Body of pancreas (tissue), 4 donors: ENCODE measurements at regions not wholly inside any gene's neighbourhood (a gene's known extent, or its start where the extent isn't known, plus 50 kb on each side); places are given as distances from the start of the nearest gene placed in this dataset.

Experiments used
- ATAC-seq: fragments of 150-250 bp; one replicate; pipeline ENCODE4 v1.9.1; 2016
- DNase-seq, 4 donors: peaks; one replicate each; pipeline ENCODE4 v3.0.0-alpha.2; 2019
- H3K27ac ChIP-seq, 4 donors: fragments of 200-600 bp; sonication (generic); 1 replicate in 3 of 4; 2 replicates in 1 of 4; pipeline versions ENCODE4 v1.5.1 to v1.6.1; 2016 to 2019; ENCODE audit warnings: mild to moderate bottlenecking in 1 of 4, mixed read lengths in 1 of 4, moderate library complexity in 1 of 4
- H3K27me3 ChIP-seq, 2 donors: fragments of 200-600 bp; sonication (generic); one replicate each; pipeline ENCODE4 v1.6.0; 2016; ENCODE audit warnings: mild to moderate bottlenecking in 1 of 2
- H3K36me3 ChIP-seq, 2 donors: fragments of 200-600 bp; sonication (generic); replicated peaks in 1 of 2; 2 replicates each; pipeline ENCODE4 v1.5.1; 2016; ENCODE audit warnings: low read depth in 2 of 2; ENCODE audit not compliant: insufficient read depth in 1 of 2
- H3K4me1 ChIP-seq: fragments of 200-600 bp; sonication (generic); one replicate; pipeline ENCODE4 v1.6.0; 2016
- H3K4me3 ChIP-seq, 2 donors: fragments of 200-600 bp; sonication (generic); 1 replicate in 1 of 2; 2 replicates in 1 of 2; pipeline ENCODE4 v1.5.1; 2016 to 2019
- H3K9me3 ChIP-seq, 3 donors: fragments of 200-600 bp; sonication (generic); 1 replicate in 2 of 3; 2 replicates in 1 of 3; pipeline ENCODE4 v1.5.1; 2016
- CTCF ChIP-seq, 7 experiments: fragments of 450-650 bp in 4 of 7; fragments of 200-600 bp in 3 of 7; sonication (generic) in 3 of 7; IDR thresholded peaks; one replicate each; pipeline ENCODE4 v1.5.1; 2016 to 2019; ENCODE audit warnings: antibody characterized with exemption in 7 of 7
- POLR2A ChIP-seq, 3 donors: fragments of 450-650 bp; IDR thresholded peaks; one replicate each; pipeline ENCODE4 v1.6.1; 2016; ENCODE audit warnings: antibody characterized with exemption in 3 of 3, mild to moderate bottlenecking in 2 of 3
- WGBS, 2 donors: methylation state at CpG; one replicate each; pipeline ENCODE4 v1.1.5; 2017; 5-methylcytosine and 5-hydroxymethylcytosine counted together
- intact Hi-C: fragments of 100-400 bp; cut with DNase I; formaldehyde crosslinking; loops from one replicate; pipeline ENCODE4 v1.15.1; 2023

- no peak for ATAC-seq
- no peaks in the 10 kb centered on the region for H3K9me3 ChIP-seq
- no peak for TF ChIP-seq POLR2A (IDR thresholded peaks at IDR 0.05)
- no peak for TF ChIP-seq CTCF (IDR thresholded peaks at IDR 0.05)
- H3K4me3 ChIP-seq, result no peak overlapping the region
- no peaks in the 10 kb centered on the region for H3K36me3 ChIP-seq
- no peak overlapping the region for H3K27ac ChIP-seq
- 67 to 79% methylated on average over 3 of the region's 3 CpGs for WGBS, 2 donors
- no peak for DNase-seq
- H3K27me3 ChIP-seq, result no peaks in the 10 kb centered on the region
- intact Hi-C loops, result no loop called here
- no peaks in the 10 kb centered on the region for H3K4me1 ChIP-seq
These were observed 57.3 kb upstream of the POMP start for GRCh38 chr13:28601581-28601980.

GRCh38 chr13:28597641-28598040, 61.3 kb upstream of the POMP start:
- ATAC-seq, result no peak
- WGBS, 2 donors, result 39 to 45% methylated on average over 3 of the region's 3 CpGs
- H3K9me3 ChIP-seq, result no peaks in the 10 kb centered on the region
- no peak overlapping the region for H3K4me3 ChIP-seq
- intact Hi-C loops, result no loop called here
- H3K4me1 ChIP-seq, result no peaks in the 10 kb centered on the region
- DNase-seq, result no peak
- H3K36me3 ChIP-seq, result no peaks in the 10 kb centered on the region
- no peak for TF ChIP-seq CTCF (IDR thresholded peaks at IDR 0.05)
- no peak for TF ChIP-seq POLR2A (IDR thresholded peaks at IDR 0.05)
- no peaks in the 10 kb centered on the region for H3K27me3 ChIP-seq
- H3K27ac ChIP-seq, result no peak overlapping the region

- no peaks in the 10 kb centered on the region for H3K27me3 ChIP-seq
- no peak overlapping the region for H3K27ac ChIP-seq
- no peaks in the 10 kb centered on the region for H3K9me3 ChIP-seq
- ATAC-seq, result no peak
- intact Hi-C loops, result no loop called here
- TF ChIP-seq CTCF (IDR thresholded peaks at IDR 0.05), result no peak
- no peak for TF ChIP-seq POLR2A (IDR thresholded peaks at IDR 0.05)
- no peaks in the 10 kb centered on the region for H3K36me3 ChIP-seq
- no peaks in the 10 kb centered on the region for H3K4me1 ChIP-seq
- 72 to 92% methylated on average over 9 to 12 of the region's 12 CpGs for WGBS, 2 donors
- no peak overlapping the region for H3K4me3 ChIP-seq
- no peak for DNase-seq
These were observed 68.5 kb upstream of the POMP start for GRCh38 chr13:28590461-28590860.

GRCh38 chr13:28588296-28588695, 70.6 kb upstream of the POMP start:
- no peak for ATAC-seq
- H3K27ac ChIP-seq, result no peak overlapping the region
- H3K4me3 ChIP-seq, result no peak overlapping the region
- H3K27me3 ChIP-seq, result no peaks in the 10 kb centered on the region
- TF ChIP-seq POLR2A (IDR thresholded peaks at IDR 0.05) (no peak), CTCF (IDR thresholded peaks at IDR 0.05) (no peak)
- H3K36me3 ChIP-seq, result no peaks in the 10 kb centered on the region
- no peak for DNase-seq
- no peaks in the 10 kb centered on the region for H3K9me3 ChIP-seq
- 57 to 64% methylated on average over 5 of the region's 5 CpGs for WGBS, 2 donors
- no peaks in the 10 kb centered on the region for H3K4me1 ChIP-seq
- intact Hi-C loops, result no loop called here

- DNase-seq (no peak), ATAC-seq (no peak)
- H3K36me3 ChIP-seq, result no peaks in the 10 kb centered on the region
- no peak overlapping the region for H3K4me3 ChIP-seq
- no CpG with 5 or more reads among the region's 2 CpGs for WGBS, 2 donors
- no peaks in the 10 kb centered on the region for H3K9me3 ChIP-seq
- no peaks in the 10 kb centered on the region for H3K4me1 ChIP-seq
- H3K27ac ChIP-seq, result no peak overlapping the region
- TF ChIP-seq POLR2A (IDR thresholded peaks at IDR 0.05) (no peak), CTCF (IDR thresholded peaks at IDR 0.05) (no peak)
- no peaks in the 10 kb centered on the region for H3K27me3 ChIP-seq
- intact Hi-C loops, result no loop called here
These were observed 71.8 kb upstream of the POMP start for GRCh38 chr13:28587174-28587540.
